NB4 (cell line): ENCODE measurements at regions not wholly inside any gene's neighbourhood (a gene's known extent, or its start where the extent isn't known, plus 50 kb on each side); places are given as distances from the start of the nearest gene placed in this dataset.
A peak's percentile ranks its signal among the peaks of the same experiment; 100 is the strongest.

Source experiments
- DNase-seq: peaks from one replicate; pipeline ENCODE4 v3.0.0; 2010; ENCODE audit warnings: low read depth
- H3K4me3 ChIP-seq: one replicate; pipeline ENCODE4 v1.5.1; 2011; ENCODE audit warnings: mild to moderate bottlenecking, low read depth, low read length, moderate library complexity
- MYC ChIP-seq: IDR thresholded peaks from 2 replicates; pipeline ENCODE4 v1.6.1; 2011; ENCODE audit warnings: low read depth, low read length
- POLR2A ChIP-seq: IDR thresholded peaks from 2 replicates; pipeline ENCODE4 v1.6.1; 2011; ENCODE audit warnings: mild to moderate bottlenecking; ENCODE audit not compliant: insufficient read length; ENCODE audit errors: extremely low read depth
- TF ChIP-seq, protein P1 (sequence below): IDR thresholded peaks from 2 replicates; pipeline ENCODE4 v1.6.1; 2011; ENCODE audit warnings: low read depth, low read length
- TF ChIP-seq, protein P2 (sequence below): IDR thresholded peaks from one replicate; pipeline ENCODE4 v1.5.1; 2012; ENCODE audit warnings: low read depth, low read length

DNA sequence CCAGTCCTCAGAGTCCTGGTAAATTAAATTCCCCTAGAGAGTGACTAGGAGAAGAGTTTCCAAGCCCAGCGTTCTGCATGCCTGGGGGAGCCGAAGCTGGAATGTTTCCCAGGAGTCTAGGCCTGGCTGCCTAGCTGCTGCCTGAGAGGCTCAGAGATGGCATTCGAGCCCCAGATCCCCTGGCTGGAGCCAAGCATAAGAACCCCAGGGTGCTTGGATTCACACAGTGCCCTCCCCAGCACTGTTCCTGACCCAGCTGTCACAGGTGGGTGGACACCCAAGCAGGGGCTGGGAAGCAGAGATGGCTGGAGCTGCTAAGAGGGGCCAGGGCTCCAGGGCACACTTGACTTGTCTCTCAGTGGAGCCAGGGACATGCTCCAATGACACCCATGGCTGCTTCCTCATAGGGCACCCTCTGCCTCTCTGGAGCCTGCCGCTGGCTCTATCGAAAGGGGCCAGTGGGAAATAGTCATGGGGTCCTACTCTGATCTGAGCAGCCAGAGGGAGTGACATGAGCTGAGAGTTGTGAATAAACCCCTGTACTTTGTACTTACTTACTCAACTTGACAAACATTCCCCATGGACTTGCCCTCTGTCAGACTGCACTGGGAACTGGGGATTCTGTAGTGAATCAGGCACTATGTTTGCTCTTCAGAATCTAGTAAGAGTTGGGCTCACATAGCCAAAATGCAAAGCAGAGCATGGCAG lies 62.6 kb upstream of the XPA start:
- TF ChIP-seq MYC: no peak
- TF ChIP-seq, protein P1, sequence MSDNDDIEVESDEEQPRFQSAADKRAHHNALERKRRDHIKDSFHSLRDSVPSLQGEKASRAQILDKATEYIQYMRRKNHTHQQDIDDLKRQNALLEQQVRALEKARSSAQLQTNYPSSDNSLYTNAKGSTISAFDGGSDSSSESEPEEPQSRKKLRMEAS: no peak
- TF ChIP-seq POLR2A: no peak
- TF ChIP-seq, protein P2, sequence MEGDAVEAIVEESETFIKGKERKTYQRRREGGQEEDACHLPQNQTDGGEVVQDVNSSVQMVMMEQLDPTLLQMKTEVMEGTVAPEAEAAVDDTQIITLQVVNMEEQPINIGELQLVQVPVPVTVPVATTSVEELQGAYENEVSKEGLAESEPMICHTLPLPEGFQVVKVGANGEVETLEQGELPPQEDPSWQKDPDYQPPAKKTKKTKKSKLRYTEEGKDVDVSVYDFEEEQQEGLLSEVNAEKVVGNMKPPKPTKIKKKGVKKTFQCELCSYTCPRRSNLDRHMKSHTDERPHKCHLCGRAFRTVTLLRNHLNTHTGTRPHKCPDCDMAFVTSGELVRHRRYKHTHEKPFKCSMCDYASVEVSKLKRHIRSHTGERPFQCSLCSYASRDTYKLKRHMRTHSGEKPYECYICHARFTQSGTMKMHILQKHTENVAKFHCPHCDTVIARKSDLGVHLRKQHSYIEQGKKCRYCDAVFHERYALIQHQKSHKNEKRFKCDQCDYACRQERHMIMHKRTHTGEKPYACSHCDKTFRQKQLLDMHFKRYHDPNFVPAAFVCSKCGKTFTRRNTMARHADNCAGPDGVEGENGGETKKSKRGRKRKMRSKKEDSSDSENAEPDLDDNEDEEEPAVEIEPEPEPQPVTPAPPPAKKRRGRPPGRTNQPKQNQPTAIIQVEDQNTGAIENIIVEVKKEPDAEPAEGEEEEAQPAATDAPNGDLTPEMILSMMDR: no peak
- no peak overlapping the region for H3K4me3 ChIP-seq
- DNase-seq: no peak

DNA sequence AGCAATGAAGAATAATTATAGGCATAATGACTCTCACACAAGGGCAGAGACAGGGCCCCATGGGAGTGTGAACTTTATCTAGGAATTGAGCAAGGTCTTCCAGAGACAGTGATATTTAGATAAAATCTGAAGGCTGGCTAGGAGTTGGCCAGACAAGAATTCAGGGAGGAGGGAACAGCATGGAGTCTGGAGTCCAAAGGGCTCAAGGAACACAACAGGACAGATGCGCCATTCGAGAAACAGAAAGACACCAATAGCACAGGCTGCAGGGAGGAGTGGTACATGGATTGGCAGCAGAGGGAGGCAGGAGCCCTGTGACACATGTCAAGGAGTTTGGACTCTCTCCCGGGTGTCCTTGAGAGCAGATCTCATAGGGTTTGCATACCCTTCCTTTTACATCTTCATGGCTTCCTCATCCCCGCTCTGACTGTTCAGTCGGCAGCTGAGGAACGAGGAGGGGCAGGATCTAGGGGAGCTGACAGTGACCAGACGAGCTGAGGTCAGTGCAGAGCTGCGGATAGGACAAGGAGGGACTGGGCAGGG lies 64.0 kb upstream of the XPA start:
- H3K4me3 ChIP-seq: no peak overlapping the region
- no peak for DNase-seq
- TF ChIP-seq MYC (no peak), POLR2A (no peak)
- TF ChIP-seq, protein P2: no peak
- TF ChIP-seq, protein P1: no peak

DNA sequence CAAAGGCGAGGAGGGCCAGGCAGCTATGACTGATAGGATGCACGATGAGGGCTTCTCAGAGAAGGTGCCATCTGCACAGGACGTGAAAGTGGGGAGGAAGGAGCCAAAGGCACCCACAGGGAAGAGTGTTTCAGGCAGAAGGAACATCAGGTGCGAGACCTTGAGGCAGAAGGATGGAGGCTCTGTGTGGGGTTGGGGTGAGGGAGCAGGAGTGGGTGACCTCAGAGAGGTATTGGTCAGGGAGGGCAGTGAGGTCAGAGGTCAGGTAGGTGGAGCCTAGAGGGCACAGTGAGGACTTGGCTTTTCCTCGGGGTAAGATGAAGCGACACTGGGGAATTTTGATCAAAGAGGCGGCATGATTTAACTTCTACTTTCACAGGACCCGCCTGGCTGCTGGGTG lies 64.7 kb upstream of the XPA start:
- no peak for DNase-seq

DNA sequence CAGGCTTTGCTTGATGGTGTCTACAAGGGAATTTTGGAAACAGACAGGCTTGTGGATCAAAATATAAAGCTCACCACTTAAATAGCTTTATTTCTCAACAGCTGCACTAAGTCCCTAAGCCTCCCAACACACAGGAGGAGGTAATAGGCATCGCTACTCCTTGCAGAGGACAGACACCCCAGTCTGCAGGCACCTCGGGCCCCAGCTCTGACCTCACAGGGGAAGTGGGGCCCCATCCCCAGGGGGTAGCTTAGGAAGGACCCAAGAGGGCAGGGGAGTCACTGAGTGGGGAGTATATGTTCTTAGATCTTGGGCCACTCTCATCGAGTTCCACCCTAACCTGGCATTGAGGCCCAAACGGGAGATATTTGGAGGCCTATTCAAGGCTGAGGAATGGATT lies 66.7 kb upstream of the XPA start:
- DNase-seq: peak; percentile 80
- TF ChIP-seq, protein P2: no peak
- TF ChIP-seq MYC: no peak
- TF ChIP-seq POLR2A: no peak
- TF ChIP-seq, protein P1: no peak
- no peak overlapping the region for H3K4me3 ChIP-seq

More for the DNA sequence above, 64.7 kb upstream of the XPA start:
- TF ChIP-seq POLR2A (no peak), MYC (no peak)
- TF ChIP-seq, protein P2: no peak
- TF ChIP-seq, protein P1: no peak
- no peak overlapping the region for H3K4me3 ChIP-seq

DNA sequence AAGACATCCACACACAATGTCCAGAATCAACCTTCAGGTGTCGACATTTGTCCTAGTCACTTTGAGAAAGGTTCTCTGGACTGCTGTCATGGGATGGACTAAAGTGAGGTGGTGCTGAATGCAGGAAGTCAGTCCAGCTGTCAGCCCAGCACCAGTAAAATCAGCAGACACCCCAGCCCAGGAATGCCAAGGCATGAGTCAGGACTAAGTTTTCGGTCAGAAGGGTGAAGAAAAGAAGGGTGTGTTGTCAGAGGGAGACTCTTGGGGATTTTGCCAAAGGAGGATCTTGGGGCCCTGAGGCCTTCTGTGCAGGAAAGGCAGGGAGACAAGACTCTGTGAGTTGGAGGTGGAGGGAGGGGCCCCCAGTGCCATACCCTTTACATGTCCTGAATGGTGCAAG lies 69.0 kb upstream of the XPA start:
- TF ChIP-seq POLR2A (no peak), MYC (no peak)
- TF ChIP-seq, protein P1: no peak
- TF ChIP-seq, protein P2: no peak
- H3K4me3 ChIP-seq: no peak overlapping the region
- DNase-seq: no peak

DNA sequence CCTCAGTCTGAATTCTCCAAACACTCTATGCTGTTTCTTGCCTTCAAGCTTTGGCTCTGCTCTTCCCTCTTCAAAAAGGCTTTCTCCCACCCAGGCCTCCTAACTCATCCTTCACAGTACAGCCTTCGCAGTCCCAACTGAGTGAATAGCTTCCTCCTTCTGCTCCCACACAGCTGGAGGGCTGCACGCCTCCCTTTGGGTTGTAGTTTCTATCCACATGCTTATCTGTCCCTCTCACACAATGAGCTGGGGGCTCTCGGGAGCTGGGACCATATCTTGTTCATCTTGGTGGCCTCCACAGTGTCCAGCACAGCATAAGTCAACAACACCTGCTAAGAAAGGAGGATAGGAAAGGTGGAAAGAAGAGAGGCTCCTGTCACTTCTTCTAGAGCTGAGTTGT lies 69.5 kb upstream of the XPA start:
- TF ChIP-seq, protein P2: no peak
- TF ChIP-seq POLR2A (no peak), MYC (no peak)
- TF ChIP-seq, protein P1: no peak
- no peak overlapping the region for H3K4me3 ChIP-seq
- DNase-seq: no peak
